Esophagus muscularis mucosa (tissue), 4 donors: ENCODE measurements at regions not wholly inside any gene's neighbourhood (a gene's known extent, or its start where the extent isn't known, plus 50 kb on each side); places are given as distances from the start of the nearest gene placed in this dataset.

Source experiments
- DNase-seq: peaks from one replicate; pipeline ENCODE4 v3.0.0-alpha.2; 2017; ENCODE audit errors: extremely low spot score
- H3K27ac ChIP-seq, 4 donors: fragments of 200-600 bp; sonication (generic); replicated peaks in 1 of 4; 1 replicate in 3 of 4; 2 replicates in 1 of 4; pipeline ENCODE4 v1.5.1; 2016 to 2019; ENCODE audit warnings: mild to moderate bottlenecking in 1 of 4
- H3K27me3 ChIP-seq, 4 donors: fragments of 200-600 bp; sonication (generic); one replicate each; pipeline versions ENCODE4 v1.5.1 to v1.6.0; 2016 to 2019
- H3K36me3 ChIP-seq, 4 donors: fragments of 200-600 bp; sonication (generic); one replicate each; pipeline ENCODE4 v1.5.1; 2016 to 2019
- H3K4me1 ChIP-seq, 4 donors: fragments of 200-600 bp; sonication (generic); one replicate each; pipeline ENCODE4 v1.5.1; 2016 to 2019
- H3K4me3 ChIP-seq, 4 donors: fragments of 200-600 bp; sonication (generic); 1 replicate in 2 of 4; 2 replicates in 2 of 4; pipeline ENCODE4 v1.5.1; 2016 to 2019; ENCODE audit warnings: mild to moderate bottlenecking in 4 of 4, moderate library complexity in 1 of 4
- H3K9me3 ChIP-seq, 4 donors: fragments of 200-600 bp; sonication (generic); 1 replicate in 3 of 4; 2 replicates in 1 of 4; pipeline ENCODE4 v1.5.1; 2016 to 2019
- EP300 ChIP-seq: sonication (generic); formaldehyde crosslinking; IDR thresholded peaks from one replicate; pipeline ENCODE4 v1.6.1; 2017; ENCODE audit warnings: antibody characterized with exemption
- POLR2A ChIP-seq: fragments of 450-650 bp; IDR thresholded peaks from one replicate; pipeline ENCODE4 v1.6.1; 2017; ENCODE audit warnings: antibody characterized with exemption, moderate library complexity, mild to moderate bottlenecking, low read depth
- POLR2AphosphoS5 ChIP-seq, 2 donors: sonication (generic); formaldehyde crosslinking; IDR thresholded peaks; one replicate each; pipeline ENCODE4 v1.6.1; 2017; ENCODE audit warnings: antibody characterized with exemption in 2 of 2
- WGBS: methylation state at CpG from one replicate; pipeline ENCODE4 v1.1.5; 2018; 5-methylcytosine and 5-hydroxymethylcytosine counted together
- intact Hi-C: fragments of 100-400 bp; cut with DNase I; formaldehyde crosslinking; loops from one replicate; pipeline ENCODE4 v1.15.1; 2023
- TF ChIP-seq, protein P1 (sequence below), 3 experiments: fragments of 200-600 bp in 2 of 3; fragments of 450-650 bp in 1 of 3; sonication (generic) in 2 of 3; IDR thresholded peaks; one replicate each; pipeline ENCODE4 v1.5.1; 2017 to 2019; ENCODE audit warnings: antibody characterized with exemption in 3 of 3, mild to moderate bottlenecking in 2 of 3, moderate library complexity in 1 of 3

DNA sequence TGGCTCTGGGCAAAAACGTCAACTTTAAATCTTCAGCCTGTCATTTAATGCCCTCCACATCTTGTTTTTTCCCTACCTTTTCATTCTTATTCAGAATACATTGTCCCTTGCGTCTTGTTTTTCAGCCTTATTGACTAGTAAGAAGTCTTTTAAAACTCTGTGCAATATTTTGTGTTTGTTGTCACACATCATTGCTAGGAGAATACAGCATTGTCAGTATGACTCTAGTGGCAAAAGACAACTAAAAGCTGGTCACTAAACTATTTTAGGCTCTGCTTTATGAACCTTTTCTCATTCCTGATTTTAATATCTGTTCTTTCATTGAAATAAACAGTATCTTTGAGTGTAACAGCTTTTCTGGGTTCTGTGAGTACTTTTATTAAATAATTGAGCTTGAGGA lies 447.8 kb upstream of the CCDC179 start:
- no peak for DNase-seq
- Histone ChIP-seq H3K4me3 (no peak overlapping the region), H3K9me3 (no peaks in the 10 kb centered on the region), H3K27ac (no peak overlapping the region), H3K36me3 (no peaks in the 10 kb centered on the region), H3K27me3 (no peaks in the 10 kb centered on the region), H3K4me1 (no peaks in the 10 kb centered on the region)
- 66% methylated on average over 2 of the region's 2 CpGs for WGBS
- TF ChIP-seq POLR2A (no peak), EP300 (no peak), POLR2AphosphoS5 (IDR thresholded peaks at IDR 0.05) (no peak)
- TF ChIP-seq, protein P1, sequence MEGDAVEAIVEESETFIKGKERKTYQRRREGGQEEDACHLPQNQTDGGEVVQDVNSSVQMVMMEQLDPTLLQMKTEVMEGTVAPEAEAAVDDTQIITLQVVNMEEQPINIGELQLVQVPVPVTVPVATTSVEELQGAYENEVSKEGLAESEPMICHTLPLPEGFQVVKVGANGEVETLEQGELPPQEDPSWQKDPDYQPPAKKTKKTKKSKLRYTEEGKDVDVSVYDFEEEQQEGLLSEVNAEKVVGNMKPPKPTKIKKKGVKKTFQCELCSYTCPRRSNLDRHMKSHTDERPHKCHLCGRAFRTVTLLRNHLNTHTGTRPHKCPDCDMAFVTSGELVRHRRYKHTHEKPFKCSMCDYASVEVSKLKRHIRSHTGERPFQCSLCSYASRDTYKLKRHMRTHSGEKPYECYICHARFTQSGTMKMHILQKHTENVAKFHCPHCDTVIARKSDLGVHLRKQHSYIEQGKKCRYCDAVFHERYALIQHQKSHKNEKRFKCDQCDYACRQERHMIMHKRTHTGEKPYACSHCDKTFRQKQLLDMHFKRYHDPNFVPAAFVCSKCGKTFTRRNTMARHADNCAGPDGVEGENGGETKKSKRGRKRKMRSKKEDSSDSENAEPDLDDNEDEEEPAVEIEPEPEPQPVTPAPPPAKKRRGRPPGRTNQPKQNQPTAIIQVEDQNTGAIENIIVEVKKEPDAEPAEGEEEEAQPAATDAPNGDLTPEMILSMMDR (IDR thresholded peaks at IDR 0.05): no peak
- intact Hi-C loops: no loop called here

DNA sequence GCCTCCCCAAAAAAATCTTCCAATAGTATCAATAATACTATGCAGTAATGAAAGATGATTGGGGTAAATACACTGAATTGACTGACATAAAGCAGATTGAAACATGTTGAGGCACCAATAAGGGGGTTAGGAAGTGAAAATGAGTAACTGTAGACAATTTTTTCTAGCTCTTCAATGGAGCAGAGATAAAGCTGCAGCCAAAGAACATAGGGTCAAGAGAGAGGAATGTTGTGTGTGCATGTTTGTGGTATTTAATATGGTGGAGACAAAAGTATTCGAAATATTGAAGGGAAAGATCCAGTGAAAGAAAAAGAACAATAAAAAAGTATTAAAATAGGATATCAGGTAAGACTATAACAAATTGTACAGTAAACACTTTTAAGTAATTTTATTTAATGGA lies 450.0 kb upstream of the CCDC179 start:
- DNase-seq: no peak
- H3K36me3 ChIP-seq: no peaks in the 10 kb centered on the region
- WGBS: 93% methylated on average over 1 of the region's 1 CpG
- TF ChIP-seq, protein P1 (IDR thresholded peaks at IDR 0.05): no peak
- no peak for TF ChIP-seq POLR2A
- TF ChIP-seq EP300: no peak
- no peak for TF ChIP-seq POLR2AphosphoS5 (IDR thresholded peaks at IDR 0.05)
- H3K9me3 ChIP-seq: no peaks in the 10 kb centered on the region
- H3K27ac ChIP-seq: no peak overlapping the region
- H3K4me3 ChIP-seq: no peak overlapping the region
- intact Hi-C loops: no loop called here
- H3K27me3 ChIP-seq: no peaks in the 10 kb centered on the region
- H3K4me1 ChIP-seq: no peaks in the 10 kb centered on the region

DNA sequence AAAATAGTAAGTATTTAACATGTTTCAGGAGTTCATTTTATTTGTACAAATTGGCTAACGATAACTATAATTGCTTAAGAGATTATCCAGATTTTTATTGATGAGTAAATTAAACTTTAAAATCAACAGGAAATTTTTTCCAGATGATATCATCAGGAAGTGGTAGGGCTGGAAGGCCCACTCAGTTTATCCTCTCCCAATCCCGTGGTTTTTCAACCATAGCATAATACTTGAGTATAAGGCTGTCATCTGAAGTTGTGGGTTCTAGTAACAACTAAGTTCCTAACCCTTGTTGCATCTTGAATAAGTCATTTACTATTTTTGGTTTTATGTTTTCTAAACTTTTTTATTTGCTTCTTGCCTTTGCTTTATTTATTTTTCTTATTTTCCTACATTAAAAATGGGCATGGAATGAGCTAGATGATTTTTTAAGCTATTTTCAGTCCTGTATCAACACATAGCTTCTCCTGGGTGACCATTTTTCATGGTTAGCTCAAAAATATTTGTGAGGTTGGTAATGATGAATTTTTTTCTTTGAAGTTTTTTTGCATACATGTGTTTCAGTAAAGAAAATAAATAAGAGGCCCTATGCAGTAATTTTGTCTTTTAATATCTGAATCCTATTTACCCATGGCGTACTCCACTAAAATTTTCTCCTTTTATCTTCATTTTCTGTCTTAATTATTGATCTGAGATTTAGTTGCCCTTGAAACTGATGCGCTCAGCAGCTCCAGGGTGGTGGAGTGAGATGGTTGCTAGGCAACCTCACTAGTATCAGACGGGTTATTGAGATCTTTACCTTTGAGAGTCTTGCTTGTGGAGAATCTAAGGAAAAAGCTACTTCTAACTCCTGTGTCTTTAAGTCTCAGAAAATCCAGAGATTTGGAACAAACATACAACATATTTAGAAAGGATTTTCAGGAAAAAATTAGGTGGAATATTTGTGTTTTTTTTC lies 452.0 kb upstream of the CCDC179 start:
- no peaks in the 10 kb centered on the region for H3K9me3 ChIP-seq
- H3K4me3 ChIP-seq: no peak overlapping the region
- no peaks in the 10 kb centered on the region for H3K4me1 ChIP-seq
- H3K36me3 ChIP-seq: no peaks in the 10 kb centered on the region
- intact Hi-C loops: no loop called here
- H3K27me3 ChIP-seq: no peaks in the 10 kb centered on the region
- TF ChIP-seq POLR2A: no peak
- TF ChIP-seq, protein P1 (IDR thresholded peaks at IDR 0.05): no peak
- TF ChIP-seq EP300: no peak
- no peak for TF ChIP-seq POLR2AphosphoS5 (IDR thresholded peaks at IDR 0.05)
- no peak overlapping the region for H3K27ac ChIP-seq
- WGBS: 70% methylated on average over 5 of the region's 5 CpGs
- DNase-seq: no peak

DNA sequence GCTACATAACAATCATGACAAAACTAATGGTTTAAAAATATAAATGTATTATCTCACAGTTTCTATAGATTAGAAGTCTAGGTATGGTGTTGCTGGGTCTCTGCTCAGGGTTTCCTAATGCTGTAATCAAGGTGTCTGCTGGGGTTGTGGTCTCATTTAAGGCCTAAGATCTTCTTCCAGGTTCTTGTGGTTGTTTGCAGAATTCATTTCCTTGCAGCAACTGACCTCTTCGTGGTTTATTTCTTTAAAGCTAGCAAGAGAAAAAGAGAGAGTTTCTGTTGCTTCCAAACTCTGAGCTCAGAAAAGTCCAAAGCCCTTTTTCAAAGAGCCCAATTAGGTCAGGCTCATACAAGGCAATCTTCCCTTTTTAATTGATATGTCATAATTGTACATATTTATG lies 452.7 kb upstream of the CCDC179 start:
- Histone ChIP-seq H3K27ac (no peak overlapping the region), H3K36me3 (no peaks in the 10 kb centered on the region), H3K9me3 (no peaks in the 10 kb centered on the region), H3K4me3 (no peak overlapping the region), H3K27me3 (no peaks in the 10 kb centered on the region), H3K4me1 (no peaks in the 10 kb centered on the region)
- intact Hi-C loops: no loop called here
- TF ChIP-seq, protein P1 (IDR thresholded peaks at IDR 0.05): no peak
- no peak for TF ChIP-seq POLR2A
- TF ChIP-seq POLR2AphosphoS5 (IDR thresholded peaks at IDR 0.05): no peak
- no peak for TF ChIP-seq EP300
- WGBS: 53% methylated on average over 1 of the region's 1 CpG
- no peak for DNase-seq
